K562 (cell line): ENCODE measurements at regions not wholly inside any gene's neighbourhood (a gene's known extent, or its start where the extent isn't known, plus 50 kb on each side); places are given as distances from the start of the nearest gene placed in this dataset.

ENCODE experiments used
- BACH1 ChIP-seq: fragments of 200-800 bp; sonication (Bioruptor generic); IDR thresholded peaks from 2 replicates; pipeline ENCODE4 v1.6.1; 2016; ENCODE audit warnings: missing genetic modification characterization, missing compliant biosample characterization
- CEBPG ChIP-seq, 3 experiments: fragments of 200-800 bp in 1 of 3; sonication (Bioruptor generic) in 1 of 3; sonication (generic) in 1 of 3; formaldehyde crosslinking in 1 of 3; IDR thresholded peaks in 2 of 3; conservative IDR thresholded peaks in 1 of 3; 2 replicates each; pipeline versions ENCODE4 v1.6.1 to v1.8.0; 2016 to 2022; ENCODE audit warnings: missing compliant biosample characterization in 2 of 3, missing genetic modification characterization in 2 of 3, mild to moderate bottlenecking in 1 of 3, missing genetic modification reagents in 1 of 3
- DLX4 ChIP-seq: fragments of 250-450 bp; sonication (Bioruptor Pico); IDR thresholded peaks from 2 replicates; pipeline ENCODE4 v1.6.1; 2021; ENCODE audit warnings: mild to moderate bottlenecking
- DPF2 ChIP-seq: fragments of 450-650 bp; IDR thresholded peaks from 2 replicates; pipeline ENCODE4 v1.6.1; 2016
- EP400 ChIP-seq: fragments of 450-650 bp; IDR thresholded peaks from 2 replicates; pipeline ENCODE4 v1.6.1; 2017; ENCODE audit warnings: antibody characterized with exemption, mild to moderate bottlenecking, moderate library complexity
- FOSL1 ChIP-seq: fragments of 200-800 bp; sonication (Bioruptor generic); conservative IDR thresholded peaks from 2 replicates; pipeline ENCODE4 v1.6.1; 2016; ENCODE audit warnings: missing genetic modification characterization, missing compliant biosample characterization
- HDAC6 ChIP-seq: IDR thresholded peaks from 2 replicates; pipeline ENCODE4 v1.6.1; 2012; ENCODE audit warnings: low read depth, mild to moderate bottlenecking, control low read depth, inconsistent platforms, low read length, moderate library complexity
- JUND ChIP-seq, 2 experiments: IDR thresholded peaks; 2 replicates in 1 of 2; 3 replicates in 1 of 2; pipeline ENCODE4 v1.6.1; 2011; ENCODE audit warnings: borderline replicate concordance in 2 of 2, low read depth in 2 of 2, low read length in 2 of 2, improper control_type of control experiment in 1 of 2, missing biosample characterization in 1 of 2, missing genetic modification characterization in 1 of 2, missing genetic modification reagents in 1 of 2
- POLR3A ChIP-seq: IDR thresholded peaks from 2 replicates; pipeline ENCODE4 v1.6.1; 2011; ENCODE audit warnings: borderline replicate concordance, mild to moderate bottlenecking, moderate library complexity; ENCODE audit not compliant: insufficient read length, insufficient read depth; ENCODE audit errors: extremely low read depth
- PRMT5 ChIP-seq: sonication (generic); formaldehyde crosslinking; IDR thresholded peaks from 2 replicates; pipeline ENCODE4 v1.5.0; 2020; ENCODE audit warnings: missing genetic modification reagents
- RCOR1 ChIP-seq, 2 experiments: IDR thresholded peaks; 2 replicates each; pipeline ENCODE4 v1.6.1; 2012; ENCODE audit warnings: low read depth in 2 of 2, low read length in 2 of 2, borderline replicate concordance in 1 of 2, improper control_type of control experiment in 1 of 2
- SRF ChIP-seq, 2 experiments: fragments of 250-450, 450-650 bp in 1 of 2; sonication (Bioruptor Pico) in 1 of 2; sonication (generic) in 1 of 2; formaldehyde crosslinking; IDR thresholded peaks; 2 replicates each; pipeline versions ENCODE4 v1.5.0 to v1.5.1; 2020 to 2022; ENCODE audit warnings: mild to moderate bottlenecking in 1 of 2, missing genetic modification reagents in 1 of 2
- TCF3 ChIP-seq: sonication (generic); formaldehyde crosslinking; IDR thresholded peaks from 2 replicates; pipeline ENCODE4 v1.4.0; 2020; ENCODE audit warnings: mild to moderate bottlenecking, missing genetic modification reagents
- ZBTB11 ChIP-seq, 3 experiments: fragments of 200-800 bp in 1 of 3; fragments of 250-450 bp in 1 of 3; fragments of 450-650 bp in 1 of 3; sonication (Bioruptor Pico) in 1 of 3; sonication (Bioruptor generic) in 1 of 3; formaldehyde crosslinking in 1 of 3; IDR thresholded peaks; 2 replicates each; pipeline versions ENCODE4 v1.6.1 to v1.8.0; 2016 to 2022; ENCODE audit warnings: mild to moderate bottlenecking in 2 of 3, missing genetic modification characterization in 2 of 3, missing compliant biosample characterization in 1 of 3, moderate library complexity in 1 of 3
- ZMIZ1 ChIP-seq, 2 experiments: fragments of 150-350 bp in 1 of 2; IDR thresholded peaks; 2 replicates each; pipeline ENCODE4 v1.6.1; 2012 to 2016; ENCODE audit warnings: low read depth in 2 of 2, low read length in 2 of 2, mild to moderate bottlenecking in 1 of 2, moderate library complexity in 1 of 2
- ZNF134 ChIP-seq: fragments of 250-450 bp; sonication (Bioruptor Pico); conservative IDR thresholded peaks from 2 replicates; pipeline ENCODE4 v1.4.0; 2020
- ZNF766 ChIP-seq: fragments of 200-800 bp; sonication (Bioruptor generic); conservative IDR thresholded peaks from 2 replicates; pipeline ENCODE4 v1.6.1; 2016; ENCODE audit warnings: missing genetic modification characterization, missing compliant biosample characterization

- TF ChIP-seq ZMIZ1 (IDR thresholded peaks at IDR 0.05; ENCODE audit: low read depth in 2 of 2, low read length in 2 of 2) (no peak), DLX4 (CRISPR knock-in tag) (no peak), BACH1 (peak; percentile 59; the same call in 1 of the 2 replicates), CEBPG (CRISPR knock-in tag; IDR thresholded peaks at IDR 0.05) (no peak), CEBPG (tag; conservative IDR thresholded peaks at IDR 0.05 in 1 of 2, IDR thresholded peaks at IDR 0.05 in 1 of 2) (peak in 1 of 2 experiments; percentile 69; a peak in 3 of 4 replicates), POLR3A (no peak), PRMT5 (CRISPR knock-in tag) (no peak), SRF (CRISPR knock-in tag; IDR thresholded peaks at IDR 0.05) (0 out of 4 replicates have a peak, but pooled peaks of 1 of the 2 experiments have one; percentile 29), JUND (IDR thresholded peaks at IDR 0.05; ENCODE audit: borderline replicate concordance, low read depth, low read length) (0 out of 2 replicates have a peak, but pooled peaks have one; percentile 33), JUND (tag; IDR thresholded peaks at IDR 0.05; ENCODE audit: borderline replicate concordance, low read depth, low read length) (no peak; the same call in 2 of the 3 replicates), RCOR1 (IDR thresholded peaks at IDR 0.05; ENCODE audit: borderline replicate concordance in 1 of 2, low read depth in 2 of 2, low read length in 2 of 2) (no peak), HDAC6 (no peak), ZNF134 (CRISPR knock-in tag) (peak; percentile 46; the same call in 1 of the 2 replicates), DPF2 (peak; percentile 35; the same call in 1 of the 2 replicates), FOSL1 (tag) (peak; percentile 51; the same call in 1 of the 2 replicates), EP400 (peak; percentile 34; the same call in 1 of the 2 replicates), ZNF766 (CRISPR knock-in tag) (peak; percentile 87; the same call in 1 of the 2 replicates), ZBTB11 (CRISPR knock-in tag; IDR thresholded peaks at IDR 0.05) (peak in 1 of 3 experiments; percentile 50; a peak in 2 of 6 replicates), TCF3 (CRISPR knock-in tag) (peak; percentile 26; the same call in 1 of the 2 replicates)
These were observed 254.7 kb upstream of the NFE2L3 start (continued) for GRCh38 chr7:25897261-25897782.
